ENCODE measurements at regions not wholly inside any gene's neighbourhood (a gene's known extent, or its start where the extent isn't known, plus 50 kb on each side); places are given as distances from the start of the nearest gene placed in this dataset.

DNA sequence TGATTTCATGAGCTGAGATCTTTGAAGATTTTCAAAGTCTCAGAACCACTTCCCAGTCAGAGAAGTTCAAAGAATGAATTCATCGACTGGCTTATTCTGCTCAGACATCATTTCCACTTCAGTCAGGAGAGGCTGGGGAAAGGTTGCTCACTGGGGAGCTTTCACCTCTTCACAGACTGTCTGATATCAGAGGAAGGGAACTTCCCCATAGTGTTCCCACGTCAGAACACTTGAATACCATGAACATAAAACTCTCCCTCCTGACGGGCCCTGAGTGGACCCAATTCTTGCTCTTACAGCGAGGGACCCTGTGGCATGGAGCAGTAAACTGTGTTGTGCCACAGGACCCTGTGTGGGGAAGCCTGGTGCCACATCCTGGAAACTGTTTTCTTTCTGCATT lies 492.6 kb downstream of the COG6 start:
- no peaks in the 10 kb centered on the region for H3K9me3 ChIP-seq (replicated peaks in 1 of 2; ENCODE audit: control insufficient read depth in 1 of 2, insufficient read depth in 1 of 2, low read length in 2 of 2)
- H3K79me2 ChIP-seq (ENCODE audit: insufficient read depth, low read length) = no peaks in the 10 kb centered on the region
- intact Hi-C loops (cut with micrococcal nuclease) = no loop called here
- no peak overlapping the region for H3K9ac ChIP-seq (ENCODE audit: insufficient read depth, low read length, poor library complexity, severe bottlenecking)
- no peaks in the 10 kb centered on the region for H3K4me1 ChIP-seq (ENCODE audit: control insufficient read depth in 1 of 2, insufficient read depth in 2 of 2, low read length in 2 of 2)
- no peak overlapping the region for H3K27ac ChIP-seq (ENCODE audit: low read depth in 1 of 2, low read length in 2 of 2)
- no peak overlapping the region for H2AFZ ChIP-seq (ENCODE audit: insufficient read depth, low read depth, low read length, poor library complexity, severe bottlenecking)
- Mint-ChIP-seq H3K27me3 (ENCODE audit: low read depth in 3 of 3) (peaks cover 1 to 3% (median 2%) of the 10 kb centered on the region in 3 donors), H3K4me1 (peaks cover 6% of the 10 kb centered on the region), H3K4me3 (no peak overlapping the region), H3K9me3 (peaks cover 0 to 3% (median 0%) of the 10 kb centered on the region in 7 donors), H3K36me3 (no peaks in the 10 kb centered on the region), H3K27ac (no peak overlapping the region)
- H3K4me3 ChIP-seq (replicated peaks in 1 of 3; ENCODE audit: low read depth in 2 of 3, low read length in 3 of 3) = no peak overlapping the region
- no peaks in the 10 kb centered on the region for H3K36me3 ChIP-seq (replicated peaks in 1 of 2; ENCODE audit: control insufficient read depth in 1 of 2, insufficient read depth in 2 of 2, low read length in 2 of 2)
- no CpG with 5 or more reads among the region's 4 CpGs for WGBS (ENCODE audit: insufficient coverage)
- DNase-seq = no peak
- H3K27me3 ChIP-seq (ENCODE audit: control insufficient read depth in 2 of 2, insufficient read depth in 2 of 2, low read length in 2 of 2) = no peaks in the 10 kb centered on the region
- TF ChIP-seq, protein P1, sequence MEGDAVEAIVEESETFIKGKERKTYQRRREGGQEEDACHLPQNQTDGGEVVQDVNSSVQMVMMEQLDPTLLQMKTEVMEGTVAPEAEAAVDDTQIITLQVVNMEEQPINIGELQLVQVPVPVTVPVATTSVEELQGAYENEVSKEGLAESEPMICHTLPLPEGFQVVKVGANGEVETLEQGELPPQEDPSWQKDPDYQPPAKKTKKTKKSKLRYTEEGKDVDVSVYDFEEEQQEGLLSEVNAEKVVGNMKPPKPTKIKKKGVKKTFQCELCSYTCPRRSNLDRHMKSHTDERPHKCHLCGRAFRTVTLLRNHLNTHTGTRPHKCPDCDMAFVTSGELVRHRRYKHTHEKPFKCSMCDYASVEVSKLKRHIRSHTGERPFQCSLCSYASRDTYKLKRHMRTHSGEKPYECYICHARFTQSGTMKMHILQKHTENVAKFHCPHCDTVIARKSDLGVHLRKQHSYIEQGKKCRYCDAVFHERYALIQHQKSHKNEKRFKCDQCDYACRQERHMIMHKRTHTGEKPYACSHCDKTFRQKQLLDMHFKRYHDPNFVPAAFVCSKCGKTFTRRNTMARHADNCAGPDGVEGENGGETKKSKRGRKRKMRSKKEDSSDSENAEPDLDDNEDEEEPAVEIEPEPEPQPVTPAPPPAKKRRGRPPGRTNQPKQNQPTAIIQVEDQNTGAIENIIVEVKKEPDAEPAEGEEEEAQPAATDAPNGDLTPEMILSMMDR (IDR thresholded peaks at IDR 0.05) = no peak
- H3K4me2 ChIP-seq (replicated peaks; ENCODE audit: extremely low read depth, low read length, poor library complexity, severe bottlenecking) = no peak overlapping the region
- no peaks in the 10 kb centered on the region for H4K20me1 ChIP-seq (ENCODE audit: insufficient read depth, low read length)

DNA sequence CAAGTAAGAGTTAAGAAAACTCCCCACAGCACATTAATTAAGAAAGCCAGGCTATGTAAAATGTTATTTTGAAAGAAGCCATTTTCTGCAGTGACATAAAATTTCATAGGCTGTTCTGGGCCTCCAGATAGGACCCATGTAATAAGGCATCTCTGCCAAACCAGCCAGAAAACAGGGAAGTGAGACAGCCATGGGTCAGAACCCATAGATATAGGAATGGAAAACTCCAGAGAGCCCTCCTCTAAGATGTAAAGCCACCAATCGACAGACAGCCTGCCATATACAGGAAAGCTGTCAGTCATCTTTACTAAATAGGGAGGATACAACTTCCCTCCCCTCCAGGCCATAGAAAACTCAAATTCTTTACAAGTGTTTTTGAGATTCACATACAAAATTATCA lies 493.3 kb downstream of the COG6 start:
- H3K79me2 ChIP-seq (ENCODE audit: insufficient read depth, low read length) = no peaks in the 10 kb centered on the region
- H3K27ac Mint-ChIP-seq = peak overlapping the region in 1 of 7 donors; percentile 43
- no CpG with 5 or more reads among the region's 1 CpG for WGBS (ENCODE audit: insufficient coverage)

More for the DNA sequence above, 493.3 kb downstream of the COG6 start:
- no peaks in the 10 kb centered on the region for H3K36me3 ChIP-seq (replicated peaks in 1 of 2; ENCODE audit: control insufficient read depth in 1 of 2, insufficient read depth in 2 of 2, low read length in 2 of 2)
- no peaks in the 10 kb centered on the region for H3K9me3 ChIP-seq (replicated peaks in 1 of 2; ENCODE audit: control insufficient read depth in 1 of 2, insufficient read depth in 1 of 2, low read length in 2 of 2)
- Mint-ChIP-seq H3K36me3 (no peaks in the 10 kb centered on the region), H3K4me3 (no peak overlapping the region), H3K27me3 (ENCODE audit: low read depth in 3 of 3) (peaks cover 1 to 3% (median 2%) of the 10 kb centered on the region in 3 donors), H3K9me3 (peaks cover 0 to 3% (median 0%) of the 10 kb centered on the region in 7 donors), H3K4me1 (peaks cover 6% of the 10 kb centered on the region)
- no peak overlapping the region for H3K27ac ChIP-seq (ENCODE audit: low read depth in 1 of 2, low read length in 2 of 2)
- H3K9ac ChIP-seq (ENCODE audit: insufficient read depth, low read length, poor library complexity, severe bottlenecking) = no peak overlapping the region
- no peaks in the 10 kb centered on the region for H4K20me1 ChIP-seq (ENCODE audit: insufficient read depth, low read length)
- no peak for DNase-seq
- no peak overlapping the region for H3K4me2 ChIP-seq (replicated peaks; ENCODE audit: extremely low read depth, low read length, poor library complexity, severe bottlenecking)
- no peaks in the 10 kb centered on the region for H3K4me1 ChIP-seq (ENCODE audit: control insufficient read depth in 1 of 2, insufficient read depth in 2 of 2, low read length in 2 of 2)
- no peak overlapping the region for H3K4me3 ChIP-seq (replicated peaks in 1 of 3; ENCODE audit: low read depth in 2 of 3, low read length in 3 of 3)
- TF ChIP-seq, protein P1 (IDR thresholded peaks at IDR 0.05) = no peak
- H3K27me3 ChIP-seq (ENCODE audit: control insufficient read depth in 2 of 2, insufficient read depth in 2 of 2, low read length in 2 of 2) = no peaks in the 10 kb centered on the region
- no peak overlapping the region for H2AFZ ChIP-seq (ENCODE audit: insufficient read depth, low read depth, low read length, poor library complexity, severe bottlenecking)
- intact Hi-C loops (cut with micrococcal nuclease) = no loop called here
